Neural cell (in vitro differentiated cells): ENCODE measurements at regions not wholly inside any gene's neighbourhood (a gene's known extent, or its start where the extent isn't known, plus 50 kb on each side); places are given as distances from the start of the nearest gene placed in this dataset.

Source experiments
- H2AFZ ChIP-seq: fragments of 200-600, 300-800 bp; sonication (generic), shearing (Covaris generic); 2 replicates; pipeline ENCODE4 v1.6.0; 2014; ENCODE audit warnings: low read depth, mild to moderate bottlenecking, antibody characterized with exemption, low read length, moderate library complexity
- H3F3A ChIP-seq: fragments of 200-600 bp; shearing (Covaris generic); 2 replicates; pipeline ENCODE4 v1.6.1; 2016; ENCODE audit warnings: mild to moderate bottlenecking, moderate library complexity, mixed read lengths, antibody characterized with exemption, low read length; ENCODE audit not compliant: insufficient read depth, poor library complexity, severe bottlenecking
- H3K27ac ChIP-seq: fragments of 200-600, 300-800 bp; sonication (generic), shearing (Covaris generic); 2 replicates; pipeline ENCODE4 v1.5.1; 2014; ENCODE audit warnings: mild to moderate bottlenecking, low read length, moderate library complexity
- H3K27me3 ChIP-seq: fragments of 300-800, 200-600 bp; sonication (generic), shearing (Covaris generic); 2 replicates; pipeline ENCODE4 v1.6.0; 2014; ENCODE audit warnings: mild to moderate bottlenecking, low read depth, low read length, moderate library complexity; ENCODE audit not compliant: insufficient read depth
- H3K36me3 ChIP-seq: fragments of 300-800, 200-600 bp; sonication (generic), shearing (Covaris generic); 2 replicates; pipeline ENCODE4 v1.5.1; 2014; ENCODE audit warnings: mild to moderate bottlenecking, antibody characterized with exemption, low read length, moderate library complexity; ENCODE audit not compliant: insufficient read depth
- H3K4me2 ChIP-seq: fragments of 300-800, 200-600 bp; sonication (generic), shearing (Covaris generic); 2 replicates; pipeline ENCODE4 v1.6.0; 2014; ENCODE audit warnings: mild to moderate bottlenecking, low read length
- H3K4me3 ChIP-seq: fragments of 300-800, 200-600 bp; sonication (generic), shearing (Covaris generic); 2 replicates; pipeline ENCODE4 v1.5.1; 2014; ENCODE audit warnings: mild to moderate bottlenecking, low read length, moderate library complexity
- H3K79me2 ChIP-seq: fragments of 200-600 bp; shearing (Covaris generic); replicated peaks from 2 replicates; pipeline ENCODE4 v1.6.0; 2014; ENCODE audit warnings: mild to moderate bottlenecking, low read length, moderate library complexity; ENCODE audit not compliant: insufficient read depth
- H3K9ac ChIP-seq: fragments of 300-800, 200-600 bp; sonication (generic), shearing (Covaris generic); 2 replicates; pipeline ENCODE4 v1.6.1; 2016; ENCODE audit warnings: mild to moderate bottlenecking, low read length, mixed read lengths
- H3K9me2 ChIP-seq: fragments of 200-600 bp; shearing (Covaris generic); 2 replicates; pipeline ENCODE4 v1.6.1; 2016; ENCODE audit warnings: mild to moderate bottlenecking, low read length, mixed read lengths; ENCODE audit not compliant: insufficient read depth
- H3K9me3 ChIP-seq: fragments of 200-600, 300-800 bp; sonication (generic), shearing (Covaris generic); 2 replicates; pipeline ENCODE4 v1.6.1; 2016; ENCODE audit warnings: mild to moderate bottlenecking, mixed run types, low read length, moderate library complexity, mixed read lengths
- H4K20me1 ChIP-seq: fragments of 200-600 bp; shearing (Covaris generic); 2 replicates; pipeline ENCODE4 v1.6.1; 2016; ENCODE audit warnings: mild to moderate bottlenecking, mixed run types; ENCODE audit not compliant: insufficient read depth
- EP300 ChIP-seq: fragments of 450-650 bp; conservative IDR thresholded peaks from 2 replicates; pipeline ENCODE4 v1.6.1; 2014; ENCODE audit warnings: antibody characterized with exemption, mild to moderate bottlenecking, moderate library complexity; ENCODE audit not compliant: poor library complexity, severe bottlenecking
- EZH2 ChIP-seq: fragments of 200-600, 300-800 bp; shearing (Covaris generic), sonication (generic); IDR thresholded peaks from 2 replicates; pipeline ENCODE4 v1.6.1; 2014; ENCODE audit warnings: antibody characterized with exemption, low read length, borderline replicate concordance, mild to moderate bottlenecking; ENCODE audit not compliant: insufficient read depth, poor library complexity, severe bottlenecking
- MXI1 ChIP-seq: fragments of 450-650 bp; conservative IDR thresholded peaks from 2 replicates; pipeline ENCODE4 v1.6.1; 2014; ENCODE audit warnings: antibody characterized with exemption, mild to moderate bottlenecking; ENCODE audit not compliant: poor library complexity, severe bottlenecking
- POLR2AphosphoS5 ChIP-seq: IDR thresholded peaks from 2 replicates; pipeline ENCODE4 v1.6.1; 2012
- RAD21 ChIP-seq: fragments of 450-650 bp; conservative IDR thresholded peaks from 2 replicates; pipeline ENCODE4 v1.6.1; 2014; ENCODE audit warnings: antibody characterized with exemption, mild to moderate bottlenecking, moderate library complexity
- SMC3 ChIP-seq: fragments of 450-650 bp; conservative IDR thresholded peaks from 2 replicates; pipeline ENCODE4 v1.6.1; 2014; ENCODE audit warnings: antibody characterized with exemption, mild to moderate bottlenecking, moderate library complexity; ENCODE audit not compliant: poor library complexity
- TAF1 ChIP-seq: IDR thresholded peaks from 2 replicates; pipeline ENCODE4 v1.6.1; 2012; ENCODE audit warnings: low read depth
- TF ChIP-seq, protein P1 (sequence below): IDR thresholded peaks from 2 replicates; pipeline ENCODE4 v1.6.1; 2012; ENCODE audit warnings: borderline replicate concordance
- TF ChIP-seq, protein P2 (sequence below): fragments of 450-650 bp; IDR thresholded peaks from 2 replicates; pipeline ENCODE4 v1.5.1; 2014; ENCODE audit warnings: antibody characterized with exemption, mild to moderate bottlenecking, moderate library complexity; ENCODE audit not compliant: poor library complexity, severe bottlenecking

DNA sequence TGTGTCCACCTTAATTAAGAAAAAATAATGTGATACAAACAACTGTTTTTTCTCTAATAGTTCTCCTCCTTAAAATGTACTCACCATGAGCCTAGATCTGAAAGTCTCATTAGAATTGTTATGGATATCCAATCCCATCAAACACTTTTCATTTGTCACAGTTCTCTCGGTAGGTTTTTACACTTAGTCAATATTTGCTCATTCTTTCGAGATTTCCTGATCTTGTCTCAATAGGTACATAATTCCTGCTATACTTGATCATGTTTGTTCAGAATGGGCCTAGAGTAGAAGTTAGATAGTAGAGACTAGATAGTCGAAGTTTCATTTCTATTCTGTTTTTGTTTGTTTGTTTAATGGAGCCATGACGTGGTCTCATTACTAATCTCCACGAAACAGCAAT lies 2005.7 kb downstream of the NCAM2 start:
- TF ChIP-seq EP300 (no peak), TAF1 (no peak), RAD21 (no peak), SMC3 (no peak), EZH2 (no peak), POLR2AphosphoS5 (no peak), MXI1 (no peak)
- TF ChIP-seq, protein P1, sequence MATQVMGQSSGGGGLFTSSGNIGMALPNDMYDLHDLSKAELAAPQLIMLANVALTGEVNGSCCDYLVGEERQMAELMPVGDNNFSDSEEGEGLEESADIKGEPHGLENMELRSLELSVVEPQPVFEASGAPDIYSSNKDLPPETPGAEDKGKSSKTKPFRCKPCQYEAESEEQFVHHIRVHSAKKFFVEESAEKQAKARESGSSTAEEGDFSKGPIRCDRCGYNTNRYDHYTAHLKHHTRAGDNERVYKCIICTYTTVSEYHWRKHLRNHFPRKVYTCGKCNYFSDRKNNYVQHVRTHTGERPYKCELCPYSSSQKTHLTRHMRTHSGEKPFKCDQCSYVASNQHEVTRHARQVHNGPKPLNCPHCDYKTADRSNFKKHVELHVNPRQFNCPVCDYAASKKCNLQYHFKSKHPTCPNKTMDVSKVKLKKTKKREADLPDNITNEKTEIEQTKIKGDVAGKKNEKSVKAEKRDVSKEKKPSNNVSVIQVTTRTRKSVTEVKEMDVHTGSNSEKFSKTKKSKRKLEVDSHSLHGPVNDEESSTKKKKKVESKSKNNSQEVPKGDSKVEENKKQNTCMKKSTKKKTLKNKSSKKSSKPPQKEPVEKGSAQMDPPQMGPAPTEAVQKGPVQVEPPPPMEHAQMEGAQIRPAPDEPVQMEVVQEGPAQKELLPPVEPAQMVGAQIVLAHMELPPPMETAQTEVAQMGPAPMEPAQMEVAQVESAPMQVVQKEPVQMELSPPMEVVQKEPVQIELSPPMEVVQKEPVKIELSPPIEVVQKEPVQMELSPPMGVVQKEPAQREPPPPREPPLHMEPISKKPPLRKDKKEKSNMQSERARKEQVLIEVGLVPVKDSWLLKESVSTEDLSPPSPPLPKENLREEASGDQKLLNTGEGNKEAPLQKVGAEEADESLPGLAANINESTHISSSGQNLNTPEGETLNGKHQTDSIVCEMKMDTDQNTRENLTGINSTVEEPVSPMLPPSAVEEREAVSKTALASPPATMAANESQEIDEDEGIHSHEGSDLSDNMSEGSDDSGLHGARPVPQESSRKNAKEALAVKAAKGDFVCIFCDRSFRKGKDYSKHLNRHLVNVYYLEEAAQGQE = no peak
- TF ChIP-seq, protein P2, sequence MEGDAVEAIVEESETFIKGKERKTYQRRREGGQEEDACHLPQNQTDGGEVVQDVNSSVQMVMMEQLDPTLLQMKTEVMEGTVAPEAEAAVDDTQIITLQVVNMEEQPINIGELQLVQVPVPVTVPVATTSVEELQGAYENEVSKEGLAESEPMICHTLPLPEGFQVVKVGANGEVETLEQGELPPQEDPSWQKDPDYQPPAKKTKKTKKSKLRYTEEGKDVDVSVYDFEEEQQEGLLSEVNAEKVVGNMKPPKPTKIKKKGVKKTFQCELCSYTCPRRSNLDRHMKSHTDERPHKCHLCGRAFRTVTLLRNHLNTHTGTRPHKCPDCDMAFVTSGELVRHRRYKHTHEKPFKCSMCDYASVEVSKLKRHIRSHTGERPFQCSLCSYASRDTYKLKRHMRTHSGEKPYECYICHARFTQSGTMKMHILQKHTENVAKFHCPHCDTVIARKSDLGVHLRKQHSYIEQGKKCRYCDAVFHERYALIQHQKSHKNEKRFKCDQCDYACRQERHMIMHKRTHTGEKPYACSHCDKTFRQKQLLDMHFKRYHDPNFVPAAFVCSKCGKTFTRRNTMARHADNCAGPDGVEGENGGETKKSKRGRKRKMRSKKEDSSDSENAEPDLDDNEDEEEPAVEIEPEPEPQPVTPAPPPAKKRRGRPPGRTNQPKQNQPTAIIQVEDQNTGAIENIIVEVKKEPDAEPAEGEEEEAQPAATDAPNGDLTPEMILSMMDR = no peak
- no peak overlapping the region for H3K9ac ChIP-seq
- H3K36me3 ChIP-seq = no peaks in the 10 kb centered on the region

DNA sequence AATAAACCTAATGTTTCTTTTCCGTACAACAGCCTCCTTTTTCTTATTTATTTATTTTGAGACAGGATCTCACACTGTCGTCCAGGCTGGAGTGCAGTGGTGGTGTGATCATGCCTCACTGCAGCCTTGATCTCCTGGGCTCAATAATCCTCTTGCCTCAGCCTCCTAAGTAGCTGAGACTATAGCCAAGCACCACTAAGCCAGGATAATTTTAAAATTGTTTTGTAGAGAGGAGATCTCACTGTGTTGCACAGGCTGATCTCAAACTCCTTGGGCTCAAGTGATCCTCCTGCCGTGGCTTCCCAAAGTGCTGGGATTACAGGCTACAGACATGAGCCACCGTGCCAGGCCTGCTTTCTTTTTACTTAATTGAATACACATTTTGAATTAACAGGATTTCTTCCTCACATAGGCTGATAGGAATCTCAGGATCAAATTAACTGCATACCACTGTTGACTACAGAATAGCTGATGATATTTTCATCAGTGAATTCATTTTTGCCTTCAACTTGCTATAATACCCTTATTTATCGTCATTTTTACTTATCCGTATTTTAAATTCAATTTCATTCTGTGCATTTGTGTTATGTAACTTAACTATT lies 2010.5 kb downstream of the NCAM2 start:
- Histone ChIP-seq H3K4me2 (no peak overlapping the region), H3K27me3 (no peaks in the 10 kb centered on the region), H3K4me3 (no peak overlapping the region), H3K9me3 (no peaks in the 10 kb centered on the region), H3F3A (no peaks in the 10 kb centered on the region), H3K27ac (no peak overlapping the region), H3K9ac (no peak overlapping the region), H2AFZ (no peak overlapping the region), H3K79me2 (no peaks in the 10 kb centered on the region), H3K36me3 (no peaks in the 10 kb centered on the region), H4K20me1 (no peaks in the 10 kb centered on the region), H3K9me2 (no peaks in the 10 kb centered on the region)
- TF ChIP-seq MXI1 (no peak), EZH2 (no peak), RAD21 (no peak), TAF1 (no peak), POLR2AphosphoS5 (no peak), SMC3 (no peak), EP300 (no peak)
- TF ChIP-seq, protein P1 = no peak
- TF ChIP-seq, protein P2 = no peak

More for the DNA sequence above, 2005.7 kb downstream of the NCAM2 start:
- H3F3A ChIP-seq = no peaks in the 10 kb centered on the region
- no peak overlapping the region for H3K4me3 ChIP-seq
- H2AFZ ChIP-seq = no peak overlapping the region
- no peaks in the 10 kb centered on the region for H3K9me3 ChIP-seq
- no peaks in the 10 kb centered on the region for H3K79me2 ChIP-seq
- H3K27me3 ChIP-seq = no peaks in the 10 kb centered on the region
- no peaks in the 10 kb centered on the region for H3K9me2 ChIP-seq
- H3K27ac ChIP-seq = no peak overlapping the region
- H4K20me1 ChIP-seq = no peaks in the 10 kb centered on the region
- no peak overlapping the region for H3K4me2 ChIP-seq
